HT-29 (cell line): ENCODE measurements at regions not wholly inside any gene's neighbourhood (a gene's known extent, or its start where the extent isn't known, plus 50 kb on each side); places are given as distances from the start of the nearest gene placed in this dataset.

ENCODE experiments used
- DNase-seq: peaks from one replicate; pipeline ENCODE4 v3.0.0-alpha.2; 2015; ENCODE audit warnings: low spot score

DNA sequence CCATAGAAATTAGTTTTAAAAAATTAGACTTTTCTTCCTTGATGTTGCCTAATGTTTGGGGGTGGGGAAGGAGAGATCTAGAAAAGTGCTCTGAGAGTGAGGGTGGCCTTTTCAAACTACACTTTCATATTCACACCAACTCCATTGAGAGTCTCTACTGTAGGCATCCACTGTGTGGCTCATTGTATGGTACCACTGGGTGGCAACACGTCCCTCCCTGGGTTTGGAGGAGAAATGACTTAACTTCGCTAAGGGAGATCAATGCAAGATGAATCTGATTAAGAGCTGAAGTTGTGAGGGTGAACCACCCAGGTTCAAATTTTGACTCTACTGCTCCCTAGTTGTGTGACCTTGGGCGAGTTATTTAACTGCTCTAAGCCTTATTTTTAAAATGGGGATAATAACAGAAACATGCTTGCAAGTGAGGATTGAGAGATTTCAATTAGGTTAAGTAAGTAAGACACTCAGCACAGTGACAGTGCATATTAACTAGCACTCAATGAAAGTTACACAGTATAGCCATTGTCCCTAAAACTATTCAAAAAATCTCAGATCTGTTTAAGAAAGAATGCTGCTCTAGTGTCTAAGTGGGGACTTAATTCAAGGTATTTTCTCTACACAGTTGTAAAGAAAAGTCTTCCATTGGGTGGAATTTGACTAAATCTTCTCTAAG is 193.5 kb upstream of the CNR1 start:
- DNase-seq: no peak

DNA sequence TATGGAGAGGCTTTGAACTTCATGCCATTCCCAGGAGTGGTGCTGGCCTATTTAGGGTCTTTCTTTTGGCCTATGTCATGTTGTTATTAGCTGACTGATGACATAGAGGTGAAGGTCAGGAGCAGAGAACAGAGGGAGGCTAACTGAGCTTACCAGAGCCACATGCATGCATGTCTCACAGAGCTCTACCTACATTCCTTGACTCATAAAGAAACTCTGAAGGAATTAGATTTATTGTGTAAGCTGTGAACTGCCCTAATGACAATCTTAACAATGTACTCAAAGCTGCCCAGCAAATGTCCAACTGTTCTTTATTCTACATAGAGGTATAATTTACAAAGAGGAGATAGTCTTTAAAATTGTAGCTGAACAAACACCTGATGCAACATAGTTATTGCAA is 192.7 kb upstream of the CNR1 start:
- no peak for DNase-seq

DNA sequence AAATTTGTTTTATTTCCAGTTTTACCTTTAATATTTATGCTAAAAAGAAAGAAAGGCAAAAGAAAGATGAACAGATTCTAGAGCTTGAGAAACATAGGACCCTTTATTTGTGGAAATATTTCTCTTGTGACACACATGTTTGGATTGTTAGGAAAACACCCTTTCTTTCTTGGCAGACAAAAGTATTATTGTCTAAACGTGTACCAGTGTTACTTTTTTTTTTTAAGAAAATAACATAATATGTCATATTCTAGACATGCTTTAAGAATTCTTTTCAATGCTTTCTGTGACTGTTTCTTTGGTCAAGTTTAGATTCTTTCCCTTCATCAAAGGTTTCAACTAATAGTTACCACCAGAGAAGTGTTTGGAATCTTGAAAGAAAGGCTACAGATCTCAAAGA is 183.4 kb upstream of the CNR1 start:
- DNase-seq: no peak

DNA sequence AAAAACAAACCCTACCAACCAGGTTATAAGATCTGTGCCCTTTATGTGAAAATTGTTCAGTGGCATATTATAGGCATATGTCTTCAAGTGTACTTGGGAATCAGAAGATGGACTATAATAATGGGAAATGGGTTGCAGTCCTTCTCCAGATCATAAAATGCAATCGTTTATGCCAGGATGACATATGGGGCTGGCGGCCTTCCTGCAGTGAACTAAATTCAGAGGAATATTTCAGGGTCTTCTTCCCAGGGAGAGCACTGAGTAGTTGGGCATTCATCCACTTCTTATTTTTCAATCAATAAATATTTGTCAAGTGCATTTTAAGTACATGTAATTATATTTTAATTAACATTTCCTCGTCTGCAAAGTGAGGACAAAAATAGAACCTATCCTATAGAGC is 176.2 kb upstream of the CNR1 start:
- no peak for DNase-seq

DNA sequence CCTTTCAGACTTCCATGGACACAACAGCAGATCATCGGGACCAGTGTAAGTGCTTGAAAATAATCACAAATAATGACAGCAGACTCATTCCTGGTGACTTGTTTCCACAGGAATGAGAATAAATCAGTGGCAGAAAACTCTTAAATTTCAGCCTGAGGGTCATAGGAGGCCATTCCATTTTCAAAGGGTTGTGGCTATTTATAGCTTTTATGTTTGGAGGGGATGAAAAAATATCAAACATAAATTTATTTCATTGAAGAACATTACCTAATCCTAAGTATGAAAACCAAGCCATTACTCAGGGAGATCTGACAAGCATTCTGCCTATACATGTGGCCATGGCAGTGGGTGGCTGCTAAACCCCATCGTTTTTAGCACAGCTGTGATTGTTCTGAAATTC is 173.6 kb upstream of the CNR1 start:
- no peak for DNase-seq

DNA sequence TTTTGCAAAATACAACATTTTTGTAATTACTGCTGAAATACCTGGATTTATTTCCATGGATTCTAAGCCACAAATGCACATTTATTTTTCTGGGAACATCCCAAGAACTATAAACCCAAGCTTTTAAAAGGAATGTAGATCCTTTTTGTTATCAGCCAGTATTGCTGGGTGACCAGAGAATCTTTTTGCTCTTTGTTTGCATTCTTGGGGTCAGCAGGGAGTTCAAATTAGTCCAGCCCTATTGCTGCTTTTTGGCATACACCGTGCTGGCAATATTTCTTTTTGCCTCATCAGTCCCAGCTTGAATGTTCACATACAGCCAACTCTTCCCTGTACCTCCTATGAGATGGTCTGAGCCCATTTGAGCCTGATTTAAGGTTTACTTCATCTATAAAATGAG is 155.2 kb upstream of the CNR1 start:
- DNase-seq: no peak

DNA sequence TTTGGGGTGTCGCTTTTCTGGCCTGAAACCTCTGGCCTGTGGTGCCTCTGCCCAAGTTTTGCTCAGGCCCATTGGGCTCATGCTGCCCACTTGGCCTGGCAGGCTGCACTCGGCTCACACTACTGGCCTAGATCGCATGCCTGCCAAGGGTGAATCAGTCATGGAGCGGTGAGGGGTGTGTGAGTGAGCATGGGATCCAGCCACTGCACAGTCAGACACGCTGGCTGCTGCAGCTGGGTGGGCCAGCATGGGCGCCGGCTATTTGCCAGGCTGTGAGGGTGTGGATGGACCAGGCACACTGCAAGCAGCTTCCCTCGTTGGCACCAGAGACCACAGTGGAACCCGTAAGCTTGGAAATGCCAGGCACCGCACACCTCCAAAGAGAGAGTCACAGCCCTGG is 145.4 kb upstream of the CNR1 start:
- DNase-seq: no peak

DNA sequence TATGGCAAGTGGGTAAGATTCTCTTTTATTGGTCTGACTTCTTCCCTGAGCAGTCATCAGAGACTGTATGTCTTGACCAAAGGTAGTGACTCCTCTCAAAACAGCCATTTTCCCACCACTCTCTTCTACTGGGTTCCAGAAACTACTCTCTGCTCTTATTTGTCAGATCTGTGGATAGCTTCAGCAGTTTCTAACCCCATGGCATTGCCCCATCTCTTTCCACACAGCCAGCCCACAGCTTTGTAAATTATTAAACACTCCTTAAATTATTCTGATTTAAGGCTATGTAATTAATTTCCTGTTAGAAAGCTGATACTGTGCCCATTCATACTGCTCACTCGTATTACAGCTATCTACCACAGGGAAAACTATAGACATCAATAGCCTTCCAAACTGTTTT is 138.4 kb upstream of the CNR1 start:
- DNase-seq: no peak

DNA sequence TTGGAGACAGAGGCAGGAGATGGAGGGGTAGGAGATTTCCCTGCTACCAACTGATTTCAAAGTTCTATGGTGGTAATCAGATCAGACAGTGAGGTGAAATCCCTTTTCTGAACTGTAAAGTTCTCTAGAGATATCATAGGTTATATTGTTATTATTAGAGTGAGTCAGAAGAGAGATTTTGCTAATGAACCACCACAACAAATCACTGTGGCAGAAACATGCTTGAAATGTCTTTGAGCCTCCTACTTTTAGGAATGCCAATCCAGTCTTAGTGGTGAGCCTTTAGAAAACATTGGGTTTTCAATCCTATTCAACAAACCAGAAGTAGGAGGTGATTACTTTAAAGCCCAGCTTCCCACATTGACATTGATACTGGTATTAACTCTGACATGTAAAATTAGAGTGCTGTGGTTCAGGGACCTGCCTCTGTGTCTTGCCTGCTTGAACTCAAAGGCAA is 136.7 kb upstream of the CNR1 start:
- no peak for DNase-seq

DNA sequence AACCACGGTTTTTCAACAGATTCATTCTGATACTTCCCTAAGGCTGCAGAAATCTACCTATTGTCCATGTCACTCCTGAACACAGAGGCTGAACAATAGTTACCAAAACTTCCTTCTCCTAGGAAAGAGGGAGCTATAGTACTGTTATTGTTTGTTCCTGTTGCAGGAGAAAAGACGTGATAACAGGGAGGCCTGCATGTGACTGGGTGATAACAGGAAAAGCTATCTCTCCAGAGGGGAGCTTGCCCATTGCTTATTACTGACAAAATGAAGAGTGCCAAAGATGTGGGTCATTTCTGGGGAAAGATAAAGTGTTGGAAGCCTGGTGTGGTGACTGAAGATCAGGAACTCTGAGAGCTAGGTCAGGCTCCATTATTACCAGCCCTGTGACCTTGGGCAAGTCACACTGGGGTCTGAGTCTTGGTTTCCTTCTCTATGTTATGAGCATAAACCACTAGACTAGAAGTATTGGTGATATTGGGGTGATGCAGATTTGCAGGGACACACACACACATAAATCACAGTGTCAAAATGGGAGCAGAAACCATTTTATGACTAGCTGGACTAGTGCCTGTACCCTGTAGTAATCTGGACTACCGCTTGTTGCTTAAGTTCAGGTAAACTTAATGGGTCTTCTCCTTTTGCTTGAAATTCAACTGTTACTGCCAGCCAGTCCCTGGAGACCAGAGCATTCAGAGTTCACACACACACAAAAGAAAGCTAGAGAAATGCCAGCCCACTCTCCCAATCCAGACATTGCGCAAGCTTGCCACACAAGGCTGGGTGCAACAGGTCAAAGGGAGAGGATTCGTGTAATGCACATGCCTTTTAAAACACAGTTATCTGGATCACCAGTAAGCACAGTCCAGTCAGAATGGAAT is 136.0 kb upstream of the CNR1 start:
- DNase-seq: no peak

DNA sequence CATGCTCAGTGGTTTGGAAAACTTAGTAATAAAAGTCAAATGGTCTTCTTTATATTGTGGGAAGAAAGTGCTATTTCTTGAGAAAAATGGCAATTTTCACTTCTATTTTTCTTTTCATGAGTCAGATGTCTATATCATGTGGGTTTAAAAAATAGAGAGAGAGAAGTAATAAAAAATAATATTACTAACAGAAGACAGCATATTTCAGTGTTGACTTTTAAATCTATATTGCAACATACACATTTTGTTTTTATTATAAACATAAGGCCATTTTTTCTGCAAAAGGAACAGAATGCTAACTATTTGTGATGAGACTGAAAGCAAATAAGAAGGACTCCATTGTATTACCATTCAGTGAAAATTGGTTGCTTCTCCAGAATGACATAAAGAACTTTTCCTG is 135.1 kb upstream of the CNR1 start:
- no peak for DNase-seq

DNA sequence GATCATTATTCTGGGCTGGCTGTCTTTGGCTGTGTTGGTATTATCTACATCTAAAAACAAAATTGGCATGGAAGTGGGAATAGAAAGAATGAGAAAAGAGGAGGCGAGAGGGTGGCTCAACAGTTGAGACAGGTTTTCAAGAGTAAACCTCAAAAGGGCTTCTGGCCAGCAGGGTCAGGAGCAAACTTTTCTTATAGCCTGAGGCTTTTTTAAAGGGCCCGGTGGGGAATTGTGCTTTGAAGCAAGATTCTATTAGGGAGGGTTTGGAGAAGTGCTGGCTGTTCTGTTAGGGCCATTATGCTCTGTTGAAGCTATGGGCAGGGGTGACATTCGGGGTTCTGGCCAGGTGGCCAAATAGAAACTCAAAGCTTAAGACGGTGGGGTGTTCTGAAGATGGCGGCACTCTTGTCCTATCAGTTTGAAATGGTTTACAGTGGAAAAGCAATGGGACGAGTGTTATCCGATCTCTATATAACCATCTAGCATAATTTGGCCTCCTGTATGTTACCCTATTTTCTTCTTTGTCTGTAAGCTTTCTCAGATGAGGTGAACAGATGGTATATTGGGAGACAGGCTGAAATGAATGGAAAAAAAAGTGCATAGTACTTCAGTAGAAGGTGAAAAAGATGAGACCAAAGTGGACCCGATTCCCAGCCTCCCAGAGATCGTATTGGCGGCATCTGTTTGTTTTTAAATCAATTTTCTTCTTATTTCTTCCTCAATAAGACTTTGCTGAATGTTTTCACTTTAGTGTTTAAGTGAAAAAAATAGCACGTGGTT is 132.1 kb upstream of the CNR1 start:
- no peak for DNase-seq

DNA sequence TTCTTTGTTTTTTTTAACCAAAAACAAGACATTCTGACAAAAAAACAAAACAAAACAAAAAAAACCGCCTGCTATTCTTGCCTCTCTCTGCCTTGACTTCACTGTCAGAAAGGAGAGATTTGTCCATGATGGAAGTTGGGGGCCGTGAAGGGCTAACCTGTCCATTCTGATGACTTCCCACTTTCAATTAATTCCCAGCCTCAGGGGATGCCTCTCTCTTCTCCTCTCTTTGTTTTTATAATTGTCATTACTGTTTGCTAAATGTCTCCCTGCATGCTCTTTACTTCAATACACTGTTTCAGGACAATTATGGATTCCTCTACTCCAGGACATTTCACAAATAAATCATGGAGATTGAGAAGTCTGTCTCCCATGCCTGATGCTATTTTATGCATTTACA is 130.5 kb upstream of the CNR1 start:
- no peak for DNase-seq

DNA sequence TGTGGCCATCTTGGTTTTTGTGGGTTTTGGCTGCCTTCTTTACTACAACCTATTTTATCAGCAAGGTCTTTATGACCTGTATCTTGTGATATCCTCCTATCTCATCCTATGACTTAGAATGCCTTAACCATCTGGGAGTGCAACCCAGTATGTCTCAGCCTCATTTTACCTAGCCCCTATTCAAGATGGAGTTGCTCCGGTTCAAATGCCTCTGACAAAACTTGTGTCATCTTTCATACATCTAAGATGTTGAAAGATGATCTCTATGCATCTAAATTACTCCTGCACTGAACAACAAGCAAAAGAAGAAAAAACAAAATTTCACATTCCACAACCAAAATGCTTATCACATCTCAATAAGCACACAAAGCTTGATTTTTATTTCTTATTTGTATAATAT is 129.5 kb upstream of the CNR1 start:
- no peak for DNase-seq

DNA sequence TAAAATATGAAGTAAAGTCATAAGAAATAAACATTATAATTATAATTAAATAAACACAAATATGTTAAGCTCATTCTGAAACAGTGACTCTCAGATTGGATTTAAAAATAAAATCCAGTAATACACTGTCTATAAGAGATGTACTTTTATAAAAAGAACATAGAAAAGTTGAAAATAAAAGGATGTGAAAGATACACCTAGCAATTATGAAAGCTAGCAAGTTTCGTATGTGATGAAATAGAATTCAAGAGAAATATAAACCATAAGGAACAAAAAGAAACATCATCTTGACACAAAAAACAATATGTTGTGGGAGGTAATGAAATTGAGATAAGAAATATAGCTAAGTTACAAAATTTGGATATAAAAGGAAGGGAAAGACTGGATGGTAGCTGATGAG is 128.6 kb upstream of the CNR1 start:
- no peak for DNase-seq

DNA sequence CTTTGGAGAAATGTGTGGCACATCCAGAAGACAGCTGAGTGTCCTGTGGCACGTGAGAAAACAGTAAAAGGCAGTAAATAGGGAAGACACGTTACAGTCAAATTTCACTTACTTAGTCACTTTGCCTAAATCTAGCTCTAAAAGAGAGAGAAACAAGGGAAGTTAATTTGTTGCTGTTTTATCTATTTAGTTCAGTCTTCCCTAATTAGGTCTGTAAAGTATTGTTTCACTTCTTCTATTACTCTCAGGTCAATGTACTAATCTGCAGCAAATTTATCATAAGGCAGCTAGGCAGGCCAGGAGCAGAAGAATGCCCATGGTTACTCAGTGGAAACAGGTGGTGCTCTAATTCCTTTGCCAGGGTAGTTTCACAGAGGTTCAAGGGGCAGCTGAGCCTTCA is 124.3 kb upstream of the CNR1 start:
- no peak for DNase-seq

DNA sequence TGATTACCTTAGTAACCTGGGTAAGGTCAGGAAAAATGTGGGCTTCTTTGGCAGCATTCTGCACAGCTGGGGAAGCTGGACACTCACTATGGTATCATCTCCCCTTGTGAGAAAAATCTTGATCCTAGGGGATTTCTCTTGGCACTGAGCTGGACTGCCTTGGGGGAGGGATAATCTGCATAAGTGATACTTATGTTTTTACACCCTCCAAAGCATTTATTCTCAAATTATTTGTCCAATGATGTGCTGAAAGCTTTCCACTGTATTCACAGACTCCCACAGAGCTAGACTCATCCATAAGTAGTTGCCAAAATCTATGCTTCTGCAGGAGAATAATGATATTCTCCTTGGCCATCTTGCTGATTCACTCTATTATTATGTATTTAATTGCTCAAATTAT is 121.5 kb upstream of the CNR1 start:
- no peak for DNase-seq

DNA sequence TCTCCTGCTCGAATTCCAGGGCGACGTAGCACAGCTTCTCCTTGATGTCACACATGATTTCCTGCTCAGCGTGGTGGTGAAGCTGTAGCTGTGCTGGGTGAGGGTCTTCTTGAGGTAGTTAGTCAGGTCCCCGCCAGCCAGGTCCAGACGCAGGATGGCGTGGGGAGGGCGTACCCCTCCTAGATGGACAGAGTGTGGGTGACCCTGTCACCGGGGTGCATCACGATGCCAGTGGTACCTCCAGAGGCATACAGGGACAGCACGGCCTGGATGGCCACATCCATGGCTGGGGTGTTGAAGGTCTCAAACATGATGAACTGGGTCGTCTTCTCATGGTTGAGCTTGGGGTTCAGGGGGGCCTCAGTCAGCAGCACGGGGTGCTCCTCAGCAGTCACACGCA is 110.2 kb upstream of the CNR1 start:
- DNase-seq: no peak

DNA sequence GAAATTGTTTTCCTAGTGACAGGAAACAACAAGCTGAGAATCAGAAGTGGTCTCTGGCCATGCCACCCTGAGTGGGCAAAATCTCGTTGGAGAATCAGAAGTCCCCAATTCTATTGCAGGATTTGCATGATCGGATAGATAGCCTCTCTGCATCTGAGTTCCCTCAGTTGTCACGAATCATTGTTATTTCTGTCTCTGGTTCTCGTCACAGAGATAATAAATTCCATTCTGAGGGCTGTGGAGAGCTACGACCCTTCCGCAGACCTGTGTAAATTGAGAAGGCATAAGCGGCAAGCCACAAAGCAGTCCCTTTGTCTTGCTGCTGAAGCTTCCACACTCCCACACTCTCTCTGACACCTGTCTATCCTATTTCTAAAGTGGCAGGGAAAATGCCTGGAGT is 102.4 kb upstream of the CNR1 start:
- no peak for DNase-seq

DNA sequence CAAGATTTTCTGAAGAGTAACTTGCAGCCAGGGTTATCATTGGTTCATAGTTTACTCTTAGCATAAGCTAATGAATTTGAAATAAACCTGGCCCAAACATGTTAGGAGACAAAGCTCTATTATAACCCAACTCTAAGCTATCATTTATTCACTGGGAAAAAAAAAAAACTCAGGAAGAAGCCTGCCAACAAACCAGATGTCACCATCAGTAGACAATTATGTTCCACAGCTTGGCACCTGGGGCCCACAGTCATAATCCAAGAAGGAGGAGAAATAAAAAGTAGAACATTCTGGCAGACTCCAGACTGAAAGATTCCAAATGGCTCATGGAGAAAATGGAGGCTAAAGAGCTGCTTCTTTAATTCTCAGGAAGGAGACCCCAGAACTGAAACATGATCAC is 100.0 kb upstream of the CNR1 start:
- no peak for DNase-seq

DNA sequence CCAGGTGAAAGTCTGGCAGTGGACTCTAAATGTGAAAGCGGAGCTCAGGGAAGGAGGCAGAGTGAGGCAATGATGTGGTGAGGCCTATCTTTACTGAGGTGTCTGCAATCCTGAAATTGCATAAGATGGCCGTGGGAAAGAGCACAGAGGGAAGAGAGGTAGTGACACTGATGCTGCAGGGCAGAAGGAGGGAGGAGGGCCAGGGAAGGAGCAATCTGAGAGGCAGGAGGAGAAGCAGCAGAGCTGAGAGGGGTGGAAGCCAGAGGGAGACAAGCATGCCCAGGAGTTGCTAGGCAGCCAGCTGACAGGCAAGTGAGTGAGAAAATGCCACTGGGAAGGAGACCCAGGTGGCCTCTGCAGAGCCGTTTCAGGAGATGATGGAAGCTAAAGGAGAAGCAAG is 97.4 kb upstream of the CNR1 start:
- DNase-seq: no peak

DNA sequence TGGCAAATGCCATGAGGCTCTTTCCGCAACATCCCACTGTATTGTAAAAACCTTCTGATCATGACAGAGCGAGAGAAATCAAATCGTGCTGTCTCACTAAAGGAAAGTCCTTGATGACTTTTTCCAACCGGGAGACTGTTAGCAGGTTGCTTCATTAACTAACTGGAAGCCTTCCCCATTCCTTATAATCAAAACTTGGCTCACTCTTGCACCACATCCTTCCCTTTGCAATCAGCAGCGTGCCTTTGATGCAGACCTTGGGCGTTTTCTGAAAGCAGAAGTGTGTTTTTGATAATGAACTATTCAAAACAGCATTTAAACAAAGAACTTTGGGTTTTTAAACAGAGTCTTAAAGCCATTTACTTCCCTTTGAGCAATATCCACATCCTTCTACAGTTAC is 96.2 kb upstream of the CNR1 start:
- DNase-seq: no peak

DNA sequence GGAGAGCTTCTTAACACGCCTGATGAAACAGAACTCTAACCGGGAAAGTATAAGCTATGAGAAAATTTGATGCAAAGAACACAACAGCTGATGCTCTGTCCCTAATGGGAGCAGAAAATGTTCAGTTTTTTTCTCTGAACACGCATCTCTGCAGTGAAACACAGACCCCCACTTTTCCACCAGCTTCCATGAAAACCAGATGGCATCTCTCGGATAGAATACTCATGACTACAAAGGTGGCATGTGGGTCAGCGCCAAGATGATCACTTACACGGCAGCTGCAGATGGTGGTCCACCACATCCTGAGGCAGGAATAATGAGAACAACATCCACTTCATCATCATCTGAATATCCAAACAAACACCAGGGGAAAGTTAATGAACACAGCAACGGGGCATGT is 85.2 kb upstream of the CNR1 start:
- DNase-seq: no peak
